ENCODE measurements at regions not wholly inside any gene's neighbourhood (a gene's known extent, or its start where the extent isn't known, plus 50 kb on each side); places are given as distances from the start of the nearest gene placed in this dataset.

DNA sequence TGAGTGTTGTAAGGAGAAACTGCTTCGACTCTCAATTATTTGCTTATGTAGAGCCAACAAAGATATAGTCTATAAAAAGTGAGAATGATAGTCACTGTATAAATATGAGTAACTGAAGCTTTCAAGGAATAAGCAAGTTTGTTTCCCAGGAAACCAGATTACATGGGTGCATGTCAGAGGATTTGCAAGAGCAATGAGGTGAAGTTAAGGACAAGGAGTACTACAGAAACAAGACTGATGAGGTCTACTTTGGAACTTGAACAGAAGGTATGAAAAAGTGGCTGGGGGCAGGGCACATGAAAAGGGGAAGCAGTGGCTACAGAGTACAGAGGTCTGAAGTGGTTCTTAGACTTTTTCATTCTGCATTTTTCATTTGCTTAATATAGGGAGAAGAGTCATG lies 321.0 kb upstream of the CXXC4 start:
- Histone ChIP-seq H3K9me3 (ENCODE audit: control insufficient read depth in 2 of 2, insufficient read depth in 1 of 2, low read depth in 1 of 2, low read length in 1 of 2) (no peaks in the 10 kb centered on the region), H3K27me3 (ENCODE audit: control insufficient read depth in 1 of 2, insufficient read depth in 2 of 2, low read length in 2 of 2) (no peaks in the 10 kb centered on the region), H3K4me1 (ENCODE audit: control insufficient read depth in 2 of 2, insufficient read depth in 2 of 2, low read length in 1 of 2) (no peaks in the 10 kb centered on the region), H3K36me3 (ENCODE audit: control insufficient read depth in 2 of 2, insufficient read depth in 2 of 2, low read length in 1 of 2) (no peaks in the 10 kb centered on the region), H3K27ac (ENCODE audit: low read depth in 2 of 2, low read length in 1 of 2) (no peak overlapping the region), H3K4me3 (ENCODE audit: low read depth in 1 of 2, low read length in 2 of 2) (no peak overlapping the region)
- WGBS, 2 donors = 43 to 49% methylated on average over 1 of the region's 1 CpG

GRCh38 chr4:104818579-104818978 lies 323.9 kb upstream of the CXXC4 start:
- Histone ChIP-seq H3K9me3 (ENCODE audit: control insufficient read depth in 2 of 2, insufficient read depth in 1 of 2, low read depth in 1 of 2, low read length in 1 of 2) (no peaks in the 10 kb centered on the region), H3K4me3 (ENCODE audit: low read depth in 1 of 2, low read length in 2 of 2) (no peak overlapping the region), H3K36me3 (ENCODE audit: control insufficient read depth in 2 of 2, insufficient read depth in 2 of 2, low read length in 1 of 2) (no peaks in the 10 kb centered on the region), H3K27ac (ENCODE audit: low read depth in 2 of 2, low read length in 1 of 2) (no peak overlapping the region), H3K4me1 (ENCODE audit: control insufficient read depth in 2 of 2, insufficient read depth in 2 of 2, low read length in 1 of 2) (no peaks in the 10 kb centered on the region), H3K27me3 (ENCODE audit: control insufficient read depth in 1 of 2, insufficient read depth in 2 of 2, low read length in 2 of 2) (no peaks in the 10 kb centered on the region)
- 76% methylated on average over 4 of the region's 4 CpGs for WGBS, 2 donors

DNA sequence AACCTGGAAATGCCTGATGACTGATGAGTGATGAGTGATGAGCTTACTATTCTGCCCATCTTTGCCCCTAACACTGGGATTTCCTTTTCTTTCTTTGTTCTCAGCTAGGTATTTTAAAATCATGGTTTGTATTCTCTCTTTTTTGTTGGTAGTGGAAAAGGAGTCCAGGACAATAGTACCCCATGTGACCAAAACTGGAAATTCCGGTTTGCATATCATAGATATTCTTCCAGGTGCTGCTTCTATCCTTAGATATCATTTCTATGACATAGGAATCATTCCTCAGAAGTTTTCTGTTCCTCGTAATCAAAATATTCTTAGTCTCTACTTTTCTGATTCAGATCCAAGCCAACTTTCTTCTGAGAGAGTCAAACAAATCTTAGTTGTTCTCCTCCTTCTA lies 320.5 kb upstream of the TET2 start:
- Histone ChIP-seq H3K27me3 (ENCODE audit: control insufficient read depth in 1 of 2, insufficient read depth in 2 of 2, low read length in 2 of 2) (no peaks in the 10 kb centered on the region), H3K36me3 (ENCODE audit: control insufficient read depth in 2 of 2, insufficient read depth in 2 of 2, low read length in 1 of 2) (no peaks in the 10 kb centered on the region), H3K9me3 (ENCODE audit: control insufficient read depth in 2 of 2, insufficient read depth in 1 of 2, low read depth in 1 of 2, low read length in 1 of 2) (no peaks in the 10 kb centered on the region), H3K4me1 (ENCODE audit: control insufficient read depth in 2 of 2, insufficient read depth in 2 of 2, low read length in 1 of 2) (no peaks in the 10 kb centered on the region), H3K27ac (ENCODE audit: low read depth in 2 of 2, low read length in 1 of 2) (no peak overlapping the region), H3K4me3 (ENCODE audit: low read depth in 1 of 2, low read length in 2 of 2) (no peak overlapping the region)
- WGBS, 2 donors = 50 to 64% methylated on average over 2 of the region's 2 CpGs

GRCh38 chr4:104829761-104830160 lies 316.9 kb upstream of the TET2 start:
- Histone ChIP-seq H3K27ac (ENCODE audit: low read depth in 2 of 2, low read length in 1 of 2) (no peak overlapping the region), H3K27me3 (ENCODE audit: control insufficient read depth in 1 of 2, insufficient read depth in 2 of 2, low read length in 2 of 2) (no peaks in the 10 kb centered on the region), H3K4me1 (ENCODE audit: control insufficient read depth in 2 of 2, insufficient read depth in 2 of 2, low read length in 1 of 2) (no peaks in the 10 kb centered on the region), H3K9me3 (ENCODE audit: control insufficient read depth in 2 of 2, insufficient read depth in 1 of 2, low read depth in 1 of 2, low read length in 1 of 2) (no peaks in the 10 kb centered on the region), H3K4me3 (ENCODE audit: low read depth in 1 of 2, low read length in 2 of 2) (no peak overlapping the region), H3K36me3 (ENCODE audit: control insufficient read depth in 2 of 2, insufficient read depth in 2 of 2, low read length in 1 of 2) (no peaks in the 10 kb centered on the region)

- WGBS, 2 donors = 73 to 88% methylated on average over 3 of the region's 3 CpGs
- Histone ChIP-seq H3K9me3 (ENCODE audit: control insufficient read depth in 2 of 2, insufficient read depth in 1 of 2, low read depth in 1 of 2, low read length in 1 of 2) (no peaks in the 10 kb centered on the region), H3K27ac (ENCODE audit: low read depth in 2 of 2, low read length in 1 of 2) (no peak overlapping the region), H3K36me3 (ENCODE audit: control insufficient read depth in 2 of 2, insufficient read depth in 2 of 2, low read length in 1 of 2) (no peaks in the 10 kb centered on the region), H3K27me3 (ENCODE audit: control insufficient read depth in 1 of 2, insufficient read depth in 2 of 2, low read length in 2 of 2) (no peaks in the 10 kb centered on the region), H3K4me1 (ENCODE audit: control insufficient read depth in 2 of 2, insufficient read depth in 2 of 2, low read length in 1 of 2) (no peaks in the 10 kb centered on the region), H3K4me3 (ENCODE audit: low read depth in 1 of 2, low read length in 2 of 2) (no peak overlapping the region)
Observed at GRCh38 chr4:104848597-104849225, 298.0 kb upstream of the TET2 start.

GRCh38 chr4:104859601-104860237 lies 287.0 kb upstream of the TET2 start:
- 47 to 56% methylated on average over 10 of the region's 10 CpGs for WGBS, 2 donors
- Histone ChIP-seq H3K4me3 (ENCODE audit: low read depth in 1 of 2, low read length in 2 of 2) (no peak overlapping the region), H3K4me1 (ENCODE audit: control insufficient read depth in 2 of 2, insufficient read depth in 2 of 2, low read length in 1 of 2) (no peaks in the 10 kb centered on the region), H3K27me3 (ENCODE audit: control insufficient read depth in 1 of 2, insufficient read depth in 2 of 2, low read length in 2 of 2) (no peaks in the 10 kb centered on the region), H3K27ac (ENCODE audit: low read depth in 2 of 2, low read length in 1 of 2) (no peak overlapping the region), H3K9me3 (ENCODE audit: control insufficient read depth in 2 of 2, insufficient read depth in 1 of 2, low read depth in 1 of 2, low read length in 1 of 2) (no peaks in the 10 kb centered on the region), H3K36me3 (ENCODE audit: control insufficient read depth in 2 of 2, insufficient read depth in 2 of 2, low read length in 1 of 2) (no peaks in the 10 kb centered on the region)

DNA sequence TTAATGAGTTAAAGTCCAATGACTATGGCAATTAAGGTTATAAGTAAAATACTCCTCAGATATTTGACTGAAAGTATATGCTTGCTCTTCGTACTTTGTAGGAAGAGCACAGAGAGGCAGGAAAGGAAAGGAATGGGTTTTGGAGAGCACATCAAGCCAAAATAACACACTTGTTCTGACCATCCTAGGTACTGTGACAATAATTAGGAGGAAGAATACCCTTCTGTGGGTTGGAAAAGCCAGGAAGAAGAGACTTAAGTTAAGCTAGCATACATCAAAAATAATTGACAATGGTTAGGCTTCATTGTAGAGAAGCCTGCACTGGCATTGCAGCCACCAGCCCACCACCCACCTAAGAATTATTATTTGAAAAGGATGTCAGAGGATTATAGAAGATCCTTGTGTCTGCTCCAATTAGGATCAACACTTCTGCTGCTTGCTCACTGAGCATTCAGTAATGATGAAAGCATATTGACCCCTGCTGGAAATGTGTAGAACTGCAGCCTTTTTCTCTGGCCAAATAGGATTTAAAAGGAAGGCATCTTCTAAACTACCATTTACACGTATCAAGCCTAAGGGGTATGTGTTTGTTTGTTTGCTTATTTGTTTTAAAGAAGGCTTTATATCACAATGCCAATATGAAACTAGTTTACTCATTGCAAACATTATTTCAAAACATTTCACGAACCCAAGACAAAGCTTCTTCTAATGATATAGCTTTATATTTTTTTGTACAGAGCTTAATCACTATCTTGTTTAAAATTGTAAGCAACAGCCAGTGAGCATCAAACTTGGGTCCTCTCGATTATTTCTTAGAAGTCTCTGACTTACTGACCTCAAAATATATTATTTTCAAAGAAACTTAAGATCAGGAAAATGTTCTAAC lies 286.2 kb upstream of the TET2 start:
- Histone ChIP-seq H3K9me3 (ENCODE audit: control insufficient read depth in 2 of 2, insufficient read depth in 1 of 2, low read depth in 1 of 2, low read length in 1 of 2) (no peaks in the 10 kb centered on the region), H3K4me1 (ENCODE audit: control insufficient read depth in 2 of 2, insufficient read depth in 2 of 2, low read length in 1 of 2) (no peaks in the 10 kb centered on the region), H3K36me3 (ENCODE audit: control insufficient read depth in 2 of 2, insufficient read depth in 2 of 2, low read length in 1 of 2) (no peaks in the 10 kb centered on the region), H3K4me3 (ENCODE audit: low read depth in 1 of 2, low read length in 2 of 2) (no peak overlapping the region), H3K27ac (ENCODE audit: low read depth in 2 of 2, low read length in 1 of 2) (no peak overlapping the region), H3K27me3 (ENCODE audit: control insufficient read depth in 1 of 2, insufficient read depth in 2 of 2, low read length in 2 of 2) (no peaks in the 10 kb centered on the region)
- 26 to 31% methylated on average over 4 of the region's 4 CpGs for WGBS, 2 donors

GRCh38 chr4:104866809-104867208 lies 279.9 kb upstream of the TET2 start:
- Histone ChIP-seq H3K27me3 (ENCODE audit: control insufficient read depth in 1 of 2, insufficient read depth in 2 of 2, low read length in 2 of 2) (no peaks in the 10 kb centered on the region), H3K4me3 (ENCODE audit: low read depth in 1 of 2, low read length in 2 of 2) (no peak overlapping the region), H3K9me3 (ENCODE audit: control insufficient read depth in 2 of 2, insufficient read depth in 1 of 2, low read depth in 1 of 2, low read length in 1 of 2) (no peaks in the 10 kb centered on the region), H3K27ac (ENCODE audit: low read depth in 2 of 2, low read length in 1 of 2) (no peak overlapping the region), H3K4me1 (ENCODE audit: control insufficient read depth in 2 of 2, insufficient read depth in 2 of 2, low read length in 1 of 2) (no peaks in the 10 kb centered on the region), H3K36me3 (ENCODE audit: control insufficient read depth in 2 of 2, insufficient read depth in 2 of 2, low read length in 1 of 2) (no peaks in the 10 kb centered on the region)
- WGBS, 2 donors = 88 to 89% methylated on average over 4 of the region's 4 CpGs

DNA sequence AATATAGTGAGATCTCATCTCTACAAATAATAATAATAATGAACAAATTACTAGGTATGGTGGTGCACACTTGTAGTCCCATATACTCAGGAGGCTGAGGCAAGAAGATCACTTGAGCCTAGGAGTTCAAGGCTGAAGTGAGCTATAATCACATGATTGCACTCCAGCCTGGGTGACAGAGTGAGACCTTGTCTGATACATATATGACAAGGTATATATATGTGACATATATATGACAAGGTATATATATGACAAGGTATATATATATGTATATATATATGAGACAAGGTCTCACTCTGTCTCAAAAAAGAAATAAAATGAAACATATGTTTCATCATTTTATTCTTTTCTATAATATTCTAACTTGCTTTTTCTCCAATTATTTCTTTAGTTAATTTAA lies 278.1 kb upstream of the TET2 start:
- H3K27ac ChIP-seq (ENCODE audit: low read depth in 2 of 2, low read length in 1 of 2) = no peak overlapping the region
- no peaks in the 10 kb centered on the region for H3K4me1 ChIP-seq (ENCODE audit: control insufficient read depth in 2 of 2, insufficient read depth in 2 of 2, low read length in 1 of 2)
- H3K36me3 ChIP-seq (ENCODE audit: control insufficient read depth in 2 of 2, insufficient read depth in 2 of 2, low read length in 1 of 2) = no peaks in the 10 kb centered on the region
- H3K27me3 ChIP-seq (ENCODE audit: control insufficient read depth in 1 of 2, insufficient read depth in 2 of 2, low read length in 2 of 2) = no peaks in the 10 kb centered on the region
- H3K9me3 ChIP-seq (ENCODE audit: control insufficient read depth in 2 of 2, insufficient read depth in 1 of 2, low read depth in 1 of 2, low read length in 1 of 2) = no peaks in the 10 kb centered on the region
- H3K4me3 ChIP-seq (ENCODE audit: low read depth in 1 of 2, low read length in 2 of 2) = no peak overlapping the region
